ENCODE measurements at regions not wholly inside any gene's neighbourhood (a gene's known extent, or its start where the extent isn't known, plus 50 kb on each side); places are given as distances from the start of the nearest gene placed in this dataset.

DNA sequence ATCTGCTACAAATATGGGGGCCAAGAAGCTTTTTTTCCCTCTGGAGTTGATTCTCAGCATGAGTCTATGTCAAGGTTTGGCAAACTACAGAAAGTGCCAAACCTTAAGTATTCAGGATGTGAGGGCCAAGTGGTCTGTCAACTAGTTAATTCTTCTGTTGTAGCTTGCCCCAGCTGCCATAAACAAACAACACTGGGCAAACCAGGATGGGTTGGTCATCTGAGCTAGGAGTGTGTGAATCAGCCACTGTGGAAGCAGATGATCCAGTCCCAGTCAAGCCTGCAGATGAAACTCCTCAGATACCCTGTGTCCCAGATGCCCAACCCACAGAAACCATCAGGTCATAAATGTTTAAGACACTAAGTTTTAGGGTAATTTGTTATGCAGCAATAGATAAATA, 103.0 kb upstream of the MOCS1 start:
- no peak overlapping the region for H3K27ac ChIP-seq
- intact Hi-C loops (cut with DNase I), result no loop called here
- H3K4me1 ChIP-seq, result no peaks in the 10 kb centered on the region
- no peaks in the 10 kb centered on the region for H3K9me3 ChIP-seq
- no peaks in the 10 kb centered on the region for H3K36me3 ChIP-seq
- TF ChIP-seq POLR2A (IDR thresholded peaks at IDR 0.05), result no peak
- TF ChIP-seq, protein P1, sequence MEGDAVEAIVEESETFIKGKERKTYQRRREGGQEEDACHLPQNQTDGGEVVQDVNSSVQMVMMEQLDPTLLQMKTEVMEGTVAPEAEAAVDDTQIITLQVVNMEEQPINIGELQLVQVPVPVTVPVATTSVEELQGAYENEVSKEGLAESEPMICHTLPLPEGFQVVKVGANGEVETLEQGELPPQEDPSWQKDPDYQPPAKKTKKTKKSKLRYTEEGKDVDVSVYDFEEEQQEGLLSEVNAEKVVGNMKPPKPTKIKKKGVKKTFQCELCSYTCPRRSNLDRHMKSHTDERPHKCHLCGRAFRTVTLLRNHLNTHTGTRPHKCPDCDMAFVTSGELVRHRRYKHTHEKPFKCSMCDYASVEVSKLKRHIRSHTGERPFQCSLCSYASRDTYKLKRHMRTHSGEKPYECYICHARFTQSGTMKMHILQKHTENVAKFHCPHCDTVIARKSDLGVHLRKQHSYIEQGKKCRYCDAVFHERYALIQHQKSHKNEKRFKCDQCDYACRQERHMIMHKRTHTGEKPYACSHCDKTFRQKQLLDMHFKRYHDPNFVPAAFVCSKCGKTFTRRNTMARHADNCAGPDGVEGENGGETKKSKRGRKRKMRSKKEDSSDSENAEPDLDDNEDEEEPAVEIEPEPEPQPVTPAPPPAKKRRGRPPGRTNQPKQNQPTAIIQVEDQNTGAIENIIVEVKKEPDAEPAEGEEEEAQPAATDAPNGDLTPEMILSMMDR (IDR thresholded peaks at IDR 0.05), result no peak
- H3K27me3 ChIP-seq, result no peaks in the 10 kb centered on the region
- no peak for DNase-seq
- H3K4me3 ChIP-seq (replicated peaks in 1 of 3), result no peak overlapping the region

DNA sequence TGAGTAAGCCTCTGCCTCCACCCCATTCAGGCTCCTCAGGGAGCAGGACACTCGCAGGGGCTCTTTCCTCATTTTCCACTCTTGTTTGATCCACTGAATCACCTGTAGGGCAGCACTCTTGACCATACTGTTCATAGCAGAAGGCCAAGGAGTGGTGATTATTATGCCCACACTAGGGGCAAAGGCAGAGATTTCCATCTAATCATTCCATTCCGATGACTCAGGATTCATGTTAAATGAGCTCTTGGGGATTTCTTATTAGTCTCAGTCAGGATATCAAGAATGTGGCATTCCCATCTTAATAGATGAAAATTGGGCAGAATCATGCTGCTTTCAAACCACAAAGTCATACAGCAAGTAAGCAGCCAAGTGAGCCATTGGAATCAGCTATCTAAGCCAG, 101.9 kb upstream of the MOCS1 start:
- intact Hi-C loops (cut with DNase I), result no loop called here
- no peak for DNase-seq
- H3K36me3 ChIP-seq, result no peaks in the 10 kb centered on the region
- 94 to 97% methylated on average over 2 of the region's 2 CpGs for WGBS, 2 donors
- no peaks in the 10 kb centered on the region for H3K27me3 ChIP-seq
- TF ChIP-seq POLR2A (IDR thresholded peaks at IDR 0.05), result no peak
- TF ChIP-seq, protein P1 (IDR thresholded peaks at IDR 0.05), result no peak
- H3K9me3 ChIP-seq, result no peaks in the 10 kb centered on the region
- H3K4me3 ChIP-seq (replicated peaks in 1 of 3), result no peak overlapping the region
- H3K27ac ChIP-seq, result no peak overlapping the region
- H3K4me1 ChIP-seq, result no peaks in the 10 kb centered on the region

GRCh38 chr6:40028449-40028848, 94.2 kb upstream of the MOCS1 start:
- TF ChIP-seq POLR2A (IDR thresholded peaks at IDR 0.05), result no peak
- TF ChIP-seq, protein P1 (IDR thresholded peaks at IDR 0.05), result no peak
- Histone ChIP-seq H3K36me3 (no peaks in the 10 kb centered on the region), H3K9me3 (no peaks in the 10 kb centered on the region), H3K4me3 (replicated peaks in 1 of 3) (no peak overlapping the region), H3K4me1 (no peaks in the 10 kb centered on the region), H3K27ac (no peak overlapping the region), H3K27me3 (no peaks in the 10 kb centered on the region)
- intact Hi-C loops (cut with DNase I), result no loop called here
- no peak for DNase-seq
- 90 to 95% methylated on average over 1 of the region's 1 CpG for WGBS, 2 donors

- no peaks in the 10 kb centered on the region for H3K9me3 ChIP-seq
- 87 to 90% methylated on average over 6 of the region's 6 CpGs for WGBS, 2 donors
Observed at GRCh38 chr6:40022867-40023266, 88.6 kb upstream of the MOCS1 start.

DNA sequence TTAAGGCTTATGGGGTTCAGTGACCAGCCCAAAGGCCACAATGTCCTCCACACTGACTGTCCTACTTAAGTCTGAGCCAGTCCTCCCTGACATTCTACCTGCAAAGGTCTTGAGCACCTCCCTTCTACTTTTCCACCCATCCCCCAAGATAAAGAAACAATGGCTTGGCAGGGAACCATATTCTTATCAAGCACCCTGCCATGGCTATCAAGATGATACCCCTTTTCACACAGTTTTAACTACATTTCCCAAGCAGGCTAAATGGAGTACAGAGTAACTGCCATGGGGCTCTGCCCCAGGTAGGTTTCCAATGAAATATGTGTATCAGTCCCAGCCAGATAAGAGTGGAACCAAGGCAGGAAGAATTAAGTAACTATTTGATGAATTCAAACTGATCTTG, 85.9 kb upstream of the MOCS1 start:
- Histone ChIP-seq H3K4me1 (no peaks in the 10 kb centered on the region), H3K27me3 (no peaks in the 10 kb centered on the region), H3K27ac (no peak overlapping the region), H3K36me3 (no peaks in the 10 kb centered on the region), H3K4me3 (replicated peaks in 1 of 3) (no peak overlapping the region), H3K9me3 (no peaks in the 10 kb centered on the region)
- no peak for DNase-seq
- no peak for TF ChIP-seq POLR2A (IDR thresholded peaks at IDR 0.05)
- TF ChIP-seq, protein P1 (IDR thresholded peaks at IDR 0.05), result no peak
- intact Hi-C loops (cut with DNase I), result no loop called here

More at GRCh38 chr6:40022867-40023266, 88.6 kb upstream of the MOCS1 start:
- Histone ChIP-seq H3K4me3 (replicated peaks in 1 of 3) (no peak overlapping the region), H3K36me3 (no peaks in the 10 kb centered on the region), H3K4me1 (no peaks in the 10 kb centered on the region), H3K27ac (no peak overlapping the region), H3K27me3 (no peaks in the 10 kb centered on the region)
- intact Hi-C loops (cut with DNase I), result no loop called here
- DNase-seq, result no peak
- TF ChIP-seq POLR2A (IDR thresholded peaks at IDR 0.05), result no peak
- TF ChIP-seq, protein P1 (IDR thresholded peaks at IDR 0.05), result no peak
